Activated naive CD4-positive, alpha-beta T cell treated with anti-CD3 and anti-CD28 coated beads, Interleukin-2, amount 50 U/mL, for 72 hours (primary cell): ENCODE measurements at regions not wholly inside any gene's neighbourhood (a gene's known extent, or its start where the extent isn't known, plus 50 kb on each side); places are given as distances from the start of the nearest gene placed in this dataset.
"Not testable (repeated sequence)": the region's sequence is repeated elsewhere in the genome, so short reads cannot be mapped to it uniquely, and the experiment has no call there.

Experiments used
- ATAC-seq, 2 donors: fragments of 150-1000 bp; cut with Tn5 transposase; 2 replicates each; pipeline ENCODE4 v1.10.0; 2021; ENCODE audit warnings: mild to moderate bottlenecking in 2 of 2, moderate library complexity in 2 of 2
- DNase-seq, 2 donors: peaks; one replicate each; pipeline ENCODE4 v3.0.0; 2021 to 2022; ENCODE audit warnings: low spot score in 2 of 2
- H3K27ac Mint-ChIP-seq, 2 donors: one replicate each; pipeline ENCODE4 v1.8.0; 2022; ENCODE audit warnings: mild to moderate bottlenecking in 2 of 2, mixed read lengths in 2 of 2
- H3K36me3 Mint-ChIP-seq, 2 donors: one replicate each; pipeline ENCODE4 v1.8.0; 2022; ENCODE audit warnings: mixed read lengths in 2 of 2
- H3K9me3 Mint-ChIP-seq, 2 donors: one replicate each; pipeline ENCODE4 v1.8.0; 2022; ENCODE audit warnings: mixed read lengths in 2 of 2

- Mint-ChIP-seq H3K27ac (no peak overlapping the region), H3K9me3 (no peaks in the 10 kb centered on the region), H3K36me3 (no peaks in the 10 kb centered on the region)
- no peak for ATAC-seq
- no peak for DNase-seq
These were observed 50.1 kb downstream of the KCNC4 start for GRCh38 chr1:110260194-110260593.

DNA sequence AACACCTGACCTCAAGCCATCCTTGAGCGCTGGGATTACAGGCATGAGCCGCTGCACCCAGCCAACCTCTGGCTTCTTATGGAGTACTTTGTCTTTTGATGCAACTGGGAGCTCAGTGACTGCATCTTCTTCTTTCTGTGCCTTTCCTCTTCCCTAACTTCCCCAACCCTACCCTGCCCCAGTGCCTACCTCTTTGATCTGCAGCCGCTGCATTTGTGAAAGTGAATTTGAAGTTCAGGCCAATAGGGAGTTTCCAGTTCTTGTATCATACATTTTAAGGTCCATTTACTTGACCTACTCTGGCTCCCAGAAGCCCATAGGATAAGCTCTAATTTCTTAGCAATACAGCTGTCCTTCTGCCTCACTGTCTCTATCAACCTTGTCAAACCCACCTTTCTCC is 52.2 kb downstream of the KCNC4 start:
- ATAC-seq = no peak
- H3K27ac Mint-ChIP-seq = no peak overlapping the region
- DNase-seq = no peak
- no peaks in the 10 kb centered on the region for H3K9me3 Mint-ChIP-seq
- H3K36me3 Mint-ChIP-seq = no peaks in the 10 kb centered on the region

DNA sequence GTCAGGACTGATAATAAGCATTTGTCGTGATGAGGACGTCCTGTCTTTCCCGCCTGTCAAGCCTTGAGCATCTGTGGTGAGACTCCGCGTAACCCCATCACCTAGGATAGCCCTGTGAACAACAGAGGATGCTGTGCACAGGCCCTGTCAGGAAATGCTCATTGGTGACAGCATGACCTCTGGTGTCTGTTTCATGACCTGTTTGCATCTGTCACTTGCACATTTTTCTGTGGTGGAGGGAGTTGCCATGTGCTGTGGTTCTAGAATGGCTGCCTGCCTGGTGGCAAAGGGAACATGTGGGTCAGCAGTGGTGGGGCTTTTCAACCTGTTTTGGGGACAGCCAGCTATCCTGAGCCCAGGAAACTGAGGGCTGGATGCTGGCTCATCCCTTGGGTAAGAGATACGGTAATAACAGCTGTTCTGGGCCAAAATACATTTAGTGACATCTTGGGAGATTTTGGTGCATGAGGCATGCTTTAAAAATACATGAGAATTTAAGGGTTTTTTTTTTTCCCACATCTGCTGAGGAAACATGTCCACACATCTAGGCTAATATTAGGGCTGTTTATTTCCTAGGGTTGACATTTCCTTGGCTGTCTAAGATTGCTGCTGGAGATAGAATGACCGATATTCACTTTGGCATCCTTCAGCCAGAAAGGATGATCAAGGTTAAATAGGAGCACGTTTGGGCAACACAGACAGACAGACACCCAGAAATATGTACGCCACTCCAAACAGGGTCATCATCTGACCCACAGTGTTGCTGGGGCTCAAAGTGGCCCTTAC is 52.9 kb downstream of the KCNC4 start:
- ATAC-seq (peak; percentile 51 to 82), DNase-seq (no peak)
- Mint-ChIP-seq H3K36me3 (no peaks in the 10 kb centered on the region), H3K9me3 (no peaks in the 10 kb centered on the region), H3K27ac (peak overlapping the region in 1 of 2 donors; percentile 70)

- Mint-ChIP-seq H3K9me3 (no peaks in the 10 kb centered on the region), H3K27ac (no peak overlapping the region), H3K36me3 (no peaks in the 10 kb centered on the region)
- no peak for ATAC-seq
- DNase-seq = no peak
These were observed 54.3 kb downstream of the KCNC4 start for GRCh38 chr1:110264430-110264829.

DNA sequence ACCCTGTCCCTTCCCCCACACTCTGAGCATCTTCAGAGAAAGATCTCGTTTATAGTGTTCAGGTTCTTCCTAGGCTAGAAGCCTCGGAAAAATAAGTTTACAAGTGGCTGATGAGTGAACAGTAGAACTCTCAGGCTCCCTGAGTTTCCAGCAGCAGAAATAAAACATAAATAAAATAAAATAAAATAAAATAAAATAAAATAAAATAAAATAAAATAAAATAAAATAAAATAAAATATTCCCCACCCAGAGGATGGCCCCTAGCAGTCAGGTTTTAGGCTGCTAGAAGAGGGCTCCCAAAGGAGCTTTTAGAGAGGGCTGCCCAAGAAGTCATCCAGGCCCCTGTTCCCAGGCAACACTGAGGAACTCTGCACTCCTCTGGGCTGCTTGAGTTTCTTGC is 55.1 kb downstream of the KCNC4 start:
- no peak overlapping the region for H3K27ac Mint-ChIP-seq
- ATAC-seq = no peak
- DNase-seq = no peak
- H3K9me3 Mint-ChIP-seq = no peaks in the 10 kb centered on the region
- no peaks in the 10 kb centered on the region for H3K36me3 Mint-ChIP-seq

DNA sequence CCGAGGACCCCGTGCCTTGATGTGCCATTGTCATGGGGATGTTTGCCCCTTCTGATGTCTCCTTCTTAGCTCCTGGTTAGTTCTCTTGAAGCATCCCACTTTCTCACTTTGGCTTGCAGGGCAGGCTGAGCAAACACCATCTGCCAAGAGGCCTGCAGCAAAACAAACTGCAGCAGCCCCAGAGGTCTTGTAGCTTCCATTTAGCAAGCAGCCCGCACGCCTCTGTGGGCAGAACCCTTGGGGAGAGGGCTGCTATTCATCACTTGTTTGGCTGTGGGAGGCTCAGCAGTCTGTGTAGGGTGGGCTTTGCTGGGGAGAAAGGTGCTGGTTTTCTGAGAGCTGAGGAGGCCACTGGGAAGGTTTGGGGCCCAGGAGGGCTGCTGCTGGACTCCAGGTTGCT is 56.7 kb downstream of the KCNC4 start:
- DNase-seq (no peak), ATAC-seq (no peak)
- Mint-ChIP-seq H3K27ac (no peak overlapping the region), H3K9me3 (no peaks in the 10 kb centered on the region), H3K36me3 (no peaks in the 10 kb centered on the region)

DNA sequence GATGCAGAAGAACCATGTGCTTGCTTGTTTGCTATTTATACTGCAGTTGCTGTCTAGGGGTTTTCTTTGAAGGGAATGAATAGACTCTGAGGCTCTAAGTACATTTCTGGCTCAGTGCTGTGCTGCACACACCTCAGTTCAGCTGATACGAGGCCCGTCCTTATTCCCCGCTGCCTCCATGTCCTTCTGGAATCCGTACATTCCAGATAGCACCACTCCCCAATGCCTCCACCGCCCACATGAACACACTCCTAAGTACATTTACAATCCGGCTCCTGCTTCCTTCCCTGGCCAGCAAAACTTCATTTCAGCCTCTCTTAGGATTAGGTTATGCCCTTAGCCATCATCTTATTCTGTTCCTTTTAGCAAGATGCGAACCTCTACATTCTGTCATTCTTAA is 57.1 kb downstream of the KCNC4 start:
- no peaks in the 10 kb centered on the region for H3K9me3 Mint-ChIP-seq
- no peak for ATAC-seq
- H3K27ac Mint-ChIP-seq = no peak overlapping the region
- DNase-seq = no peak
- no peaks in the 10 kb centered on the region for H3K36me3 Mint-ChIP-seq

- ATAC-seq = no peak
These were observed 61.9 kb downstream of the KCNC4 start for GRCh38 chr1:110272045-110272444.

DNA sequence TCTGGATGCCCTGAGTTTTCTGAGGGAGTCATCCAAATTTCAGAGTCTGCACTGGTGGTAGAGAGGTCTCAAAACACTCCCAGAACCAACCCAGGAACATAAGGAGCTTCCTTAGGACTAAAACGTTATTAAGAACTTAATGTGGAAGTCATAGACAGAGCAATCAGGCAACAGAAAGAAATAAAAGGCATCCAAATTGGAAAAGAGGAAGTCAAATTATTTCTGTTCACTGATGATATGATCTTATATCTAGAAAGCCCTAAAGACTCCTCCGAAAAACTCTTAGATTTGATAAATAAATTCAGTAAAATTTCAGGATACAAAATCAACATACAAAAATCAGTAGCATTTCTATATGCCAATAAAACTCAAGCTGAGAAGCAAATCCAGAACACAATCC is 63.7 kb downstream of the KCNC4 start:
- H3K27ac Mint-ChIP-seq, H3K36me3 Mint-ChIP-seq, DNase-seq, H3K9me3 Mint-ChIP-seq, ATAC-seq: not testable (repeated sequence)

More at GRCh38 chr1:110272045-110272444, 61.9 kb downstream of the KCNC4 start:
- H3K36me3 Mint-ChIP-seq = no peaks in the 10 kb centered on the region
- H3K9me3 Mint-ChIP-seq = no peaks in the 10 kb centered on the region
- DNase-seq = no peak
- no peak overlapping the region for H3K27ac Mint-ChIP-seq

DNA sequence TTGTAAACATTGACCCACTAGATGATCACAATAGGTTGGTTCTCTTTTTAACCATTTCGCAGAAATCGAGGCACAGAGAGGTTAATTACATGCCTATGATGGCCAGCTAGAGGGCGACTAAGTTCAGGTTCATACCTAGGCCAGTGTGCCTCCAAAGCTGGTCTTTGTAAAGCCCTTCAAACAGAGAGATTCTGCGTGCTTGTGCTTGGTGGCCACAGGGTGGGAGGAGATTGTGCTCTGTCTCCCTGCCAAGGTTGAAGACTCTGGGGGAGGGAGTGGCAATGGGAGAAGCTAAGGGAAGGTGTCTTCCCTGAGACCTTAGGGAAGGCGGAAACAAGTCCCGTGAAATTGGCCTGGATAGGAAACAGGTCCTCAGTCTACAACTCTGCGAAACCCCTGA is 59.1 kb upstream of the RBM15 start:
- Mint-ChIP-seq H3K36me3 (no peaks in the 10 kb centered on the region), H3K27ac (no peak overlapping the region), H3K9me3 (no peaks in the 10 kb centered on the region)
- DNase-seq = no peak
- no peak for ATAC-seq

GRCh38 chr1:110280804-110281203 is 58.4 kb upstream of the RBM15 start:
- H3K9me3 Mint-ChIP-seq = no peaks in the 10 kb centered on the region
- no peak for ATAC-seq

DNA sequence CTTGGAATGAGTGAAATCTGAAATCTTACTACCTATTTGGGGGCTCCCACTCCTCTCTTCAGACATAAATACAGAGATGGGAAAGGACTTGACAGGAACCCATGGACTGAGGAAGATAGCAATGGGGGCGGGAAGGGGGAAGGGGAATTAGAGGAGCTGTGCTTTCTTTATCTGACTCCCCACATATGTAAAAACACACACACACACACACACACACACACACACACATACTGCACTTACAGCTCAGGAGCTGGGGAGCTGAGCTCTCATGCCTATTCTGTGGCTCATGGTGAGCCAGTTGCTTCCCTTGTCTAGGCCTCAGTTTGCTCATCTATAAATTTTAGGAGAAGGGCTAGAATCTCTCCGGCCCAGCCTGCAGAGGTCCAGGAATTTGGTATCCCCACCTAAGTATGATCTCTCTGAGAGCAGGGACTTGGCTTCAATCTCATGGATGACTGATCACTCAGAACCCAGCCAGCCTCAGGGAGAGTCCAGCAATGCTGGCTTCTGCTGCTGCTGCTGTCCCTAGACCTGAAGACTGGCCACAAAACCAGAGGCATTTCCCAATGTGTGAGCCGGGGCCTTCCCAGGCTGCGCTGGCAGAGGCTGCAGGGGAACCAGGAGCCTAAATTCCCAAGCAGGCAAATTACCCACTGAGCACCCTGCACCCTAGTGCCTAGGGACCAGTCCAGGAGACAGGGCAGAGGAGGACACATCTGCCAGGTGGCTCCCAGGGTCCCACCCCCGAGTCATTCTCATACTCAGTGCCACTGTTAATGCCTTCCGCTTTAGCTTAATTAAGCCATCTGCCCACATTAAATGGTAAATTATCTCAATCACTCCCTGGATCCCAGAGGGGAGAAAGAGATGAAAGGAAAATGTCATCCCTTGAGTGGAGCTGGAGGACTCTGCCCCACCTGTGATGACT is 57.5 kb upstream of the RBM15 start:
- no peak for DNase-seq
- Mint-ChIP-seq H3K9me3 (no peaks in the 10 kb centered on the region), H3K27ac (no peak overlapping the region), H3K36me3 (no peaks in the 10 kb centered on the region)
- no peak for ATAC-seq

More at GRCh38 chr1:110280804-110281203, 58.4 kb upstream of the RBM15 start:
- Mint-ChIP-seq H3K27ac (no peak overlapping the region), H3K36me3 (no peaks in the 10 kb centered on the region)
- no peak for DNase-seq

- Mint-ChIP-seq H3K9me3 (no peaks in the 10 kb centered on the region), H3K36me3 (no peaks in the 10 kb centered on the region), H3K27ac (no peak overlapping the region)
- ATAC-seq (no peak), DNase-seq (no peak)
These were observed 56.8 kb upstream of the RBM15 start for GRCh38 chr1:110282395-110282794.

DNA sequence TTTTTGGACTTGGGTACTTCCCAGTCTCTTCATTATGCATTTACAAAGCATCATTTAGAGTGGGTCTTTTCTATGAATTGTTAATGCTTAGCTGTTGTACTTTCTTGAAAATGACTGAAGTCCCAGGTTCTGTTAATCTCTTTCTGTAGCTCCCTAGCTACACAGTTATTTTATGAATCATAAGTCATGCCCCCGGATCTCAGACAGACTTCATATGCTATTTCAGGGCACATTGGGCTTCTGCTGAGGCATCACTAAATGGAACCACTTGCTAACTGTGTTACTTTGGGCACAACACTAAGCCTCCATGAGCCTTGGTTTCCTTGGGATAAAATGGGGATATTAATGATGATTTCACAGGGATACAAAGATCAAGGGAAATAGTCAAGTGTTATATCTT is 55.5 kb upstream of the RBM15 start:
- Mint-ChIP-seq H3K9me3 (no peaks in the 10 kb centered on the region), H3K36me3 (no peaks in the 10 kb centered on the region), H3K27ac (no peak overlapping the region)
- no peak for DNase-seq
- ATAC-seq = no peak

- Mint-ChIP-seq H3K27ac (no peak overlapping the region), H3K9me3 (no peaks in the 10 kb centered on the region), H3K36me3 (no peaks in the 10 kb centered on the region)
- ATAC-seq = no peak
- DNase-seq = no peak
These were observed 53.9 kb upstream of the RBM15 start for GRCh38 chr1:110285316-110285715.

- Mint-ChIP-seq H3K9me3 (no peaks in the 10 kb centered on the region), H3K36me3 (no peaks in the 10 kb centered on the region), H3K27ac (no peak overlapping the region)
- ATAC-seq (no peak), DNase-seq (no peak)
These were observed 52.6 kb upstream of the RBM15 start for GRCh38 chr1:110286564-110286963.

- no peaks in the 10 kb centered on the region for H3K36me3 Mint-ChIP-seq
- DNase-seq = no peak
- ATAC-seq = no peak
- H3K27ac Mint-ChIP-seq = no peak overlapping the region
- no peaks in the 10 kb centered on the region for H3K9me3 Mint-ChIP-seq
These were observed 51.1 kb upstream of the RBM15 start for GRCh38 chr1:110288111-110288510.
